ENCODE measurements at regions not wholly inside any gene's neighbourhood (a gene's known extent, or its start where the extent isn't known, plus 50 kb on each side); places are given as distances from the start of the nearest gene placed in this dataset.
A peak's percentile ranks its signal among the peaks of the same experiment; 100 is the strongest.

- TF ChIP-seq DMTF1 (CRISPR knock-in tag; IDR thresholded peaks at IDR 0.05) (no peak), CEBPG (CRISPR knock-in tag; IDR thresholded peaks at IDR 0.05) (peak; percentile 72), ZNF180 (CRISPR knock-in tag; IDR thresholded peaks at IDR 0.05; ENCODE audit: borderline replicate concordance, low read depth) (no peak), HMGA1 (CRISPR knock-in tag; conservative IDR thresholded peaks at IDR 0.05) (no peak), POLR2AphosphoS2 (IDR thresholded peaks at IDR 0.05; ENCODE audit: low read depth, low read length) (no peak), ZNF274 (CRISPR knock-in tag; IDR thresholded peaks at IDR 0.05) (peak; percentile 41; the same call in 1 of the 2 replicates), HES4 (CRISPR knock-in tag; IDR thresholded peaks at IDR 0.05; ENCODE audit: borderline replicate concordance) (no peak), HINFP (CRISPR knock-in tag; IDR thresholded peaks at IDR 0.05; ENCODE audit: low read depth) (peak; percentile 86; the same call in 1 of the 2 replicates), KAT8 (CRISPR knock-in tag; IDR thresholded peaks at IDR 0.05) (peak; percentile 77), ZNF646 (CRISPR knock-in tag; IDR thresholded peaks at IDR 0.05) (peak; percentile 39; the same call in 1 of the 2 replicates), GTF3A (CRISPR knock-in tag; conservative IDR thresholded peaks at IDR 0.05) (no peak), SIX4 (CRISPR knock-in tag; IDR thresholded peaks at IDR 0.05) (peak; percentile 74; the same call in 1 of the 2 replicates), PAWR (CRISPR knock-in tag; IDR thresholded peaks at IDR 0.05; ENCODE audit: borderline replicate concordance) (no peak), HMG20B (CRISPR knock-in tag; conservative IDR thresholded peaks at IDR 0.05) (no peak; the same call in 1 of the 2 replicates), MAFG (CRISPR knock-in tag; IDR thresholded peaks at IDR 0.05) (no peak)
Measured at GRCh38 chr2:64730551-64731262, 77.0 kb upstream of the SERTAD2 start (continued).

Measured in HepG2 (cell line).